HepG2 (cell line): ENCODE measurements at regions not wholly inside any gene's neighbourhood (a gene's known extent, or its start where the extent isn't known, plus 50 kb on each side); places are given as distances from the start of the nearest gene placed in this dataset.

Source experiments
- BRCA1 ChIP-seq: sonication (generic); formaldehyde crosslinking; IDR thresholded peaks from 2 replicates; pipeline ENCODE4 v1.4.0; 2020; ENCODE audit warnings: missing genetic modification reagents
- CEBPB ChIP-seq: IDR thresholded peaks from 2 replicates; pipeline ENCODE4 v1.6.1; 2011; ENCODE audit warnings: low read depth, low read length, improper control_type of control experiment, borderline replicate concordance
- CHD4 ChIP-seq: fragments of 200-600 bp; sonication (generic); IDR thresholded peaks from 2 replicates; pipeline ENCODE4 v1.7.0; 2017; ENCODE audit warnings: mild to moderate bottlenecking, low read length, borderline replicate concordance
- SIN3A ChIP-seq: IDR thresholded peaks from 2 replicates; pipeline ENCODE4 v1.6.1; 2011; ENCODE audit warnings: low read depth, mild to moderate bottlenecking, control low read depth, low read length, borderline replicate concordance
- SNAI1 ChIP-seq: sonication (generic); formaldehyde crosslinking; IDR thresholded peaks from 2 replicates; pipeline ENCODE4 v1.5.0; 2020; ENCODE audit warnings: mild to moderate bottlenecking, missing genetic modification reagents, borderline replicate concordance
- TP53 ChIP-seq: sonication (generic); formaldehyde crosslinking; conservative IDR thresholded peaks from 2 replicates; pipeline ENCODE4 v1.4.0; 2020; ENCODE audit warnings: missing genetic modification reagents
- ZNF720 ChIP-seq: sonication (generic); formaldehyde crosslinking; IDR thresholded peaks from 2 replicates; pipeline ENCODE4 v1.4.0; 2020; ENCODE audit warnings: missing genetic modification reagents
- TF ChIP-seq, protein P1 (sequence below): sonication (generic); formaldehyde crosslinking; IDR thresholded peaks from 2 replicates; pipeline ENCODE4 v1.4.0; 2020; ENCODE audit warnings: missing genetic modification reagents
- TF ChIP-seq, protein P2 (sequence below): sonication (generic); formaldehyde crosslinking; IDR thresholded peaks from 2 replicates; pipeline ENCODE4 v1.4.0; 2020; ENCODE audit warnings: missing genetic modification reagents, borderline replicate concordance
- TF ChIP-seq, protein P3 (sequence below): sonication (generic); formaldehyde crosslinking; conservative IDR thresholded peaks from 2 replicates; pipeline ENCODE4 v1.4.0; 2020; ENCODE audit warnings: missing genetic modification reagents

DNA sequence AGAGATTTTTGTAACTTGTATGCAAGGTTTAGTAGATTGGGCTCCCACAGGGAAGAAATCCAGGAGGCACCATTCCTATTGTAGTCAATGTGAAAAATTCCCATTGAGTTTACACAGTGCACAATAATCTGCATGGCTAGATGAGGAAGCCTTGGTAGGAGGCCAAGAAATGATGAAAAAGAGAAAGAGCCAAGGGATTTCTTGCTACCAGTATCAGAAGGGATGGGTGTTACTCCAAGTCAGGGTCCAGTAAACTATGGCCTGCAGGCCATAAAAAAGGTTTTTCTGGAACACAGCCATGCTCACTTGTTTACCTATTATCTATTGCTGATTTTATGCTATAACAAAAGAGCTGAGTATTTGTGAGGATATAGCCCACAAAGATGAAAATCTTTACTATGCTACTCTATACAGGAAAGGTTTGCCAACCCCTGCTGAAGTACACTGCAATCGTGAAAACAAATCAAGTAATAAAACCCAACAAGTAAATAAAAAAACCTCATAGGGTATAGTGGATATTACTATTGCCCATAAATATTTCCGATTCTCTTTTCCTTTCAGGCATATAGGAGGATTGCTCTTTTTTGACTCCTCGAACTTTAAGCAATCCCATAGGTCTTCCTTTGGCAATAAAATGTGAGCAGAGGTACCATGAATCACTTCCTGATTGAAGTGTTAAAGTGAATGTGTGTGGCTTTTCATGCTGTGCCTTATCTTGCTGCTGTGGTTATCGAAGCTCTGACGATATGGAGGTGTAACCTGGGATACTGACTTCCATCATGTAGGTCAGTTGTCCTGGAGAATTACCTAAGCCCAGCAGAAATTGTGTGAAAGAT, 256.3 kb upstream of the MAGI2 start:
- TF ChIP-seq SIN3A = no peak
- TF ChIP-seq TP53 (CRISPR knock-in tag) = no peak
- TF ChIP-seq, protein P1, sequence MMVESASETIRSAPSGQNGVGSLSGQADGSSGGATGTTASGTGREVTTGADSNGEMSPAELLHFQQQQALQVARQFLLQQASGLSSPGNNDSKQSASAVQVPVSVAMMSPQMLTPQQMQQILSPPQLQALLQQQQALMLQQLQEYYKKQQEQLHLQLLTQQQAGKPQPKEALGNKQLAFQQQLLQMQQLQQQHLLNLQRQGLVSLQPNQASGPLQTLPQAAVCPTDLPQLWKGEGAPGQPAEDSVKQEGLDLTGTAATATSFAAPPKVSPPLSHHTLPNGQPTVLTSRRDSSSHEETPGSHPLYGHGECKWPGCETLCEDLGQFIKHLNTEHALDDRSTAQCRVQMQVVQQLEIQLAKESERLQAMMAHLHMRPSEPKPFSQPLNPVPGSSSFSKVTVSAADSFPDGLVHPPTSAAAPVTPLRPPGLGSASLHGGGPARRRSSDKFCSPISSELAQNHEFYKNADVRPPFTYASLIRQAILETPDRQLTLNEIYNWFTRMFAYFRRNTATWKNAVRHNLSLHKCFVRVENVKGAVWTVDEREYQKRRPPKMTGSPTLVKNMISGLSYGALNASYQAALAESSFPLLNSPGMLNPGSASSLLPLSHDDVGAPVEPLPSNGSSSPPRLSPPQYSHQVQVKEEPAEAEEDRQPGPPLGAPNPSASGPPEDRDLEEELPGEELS (CRISPR knock-in tag) = no peak
- TF ChIP-seq, protein P2, sequence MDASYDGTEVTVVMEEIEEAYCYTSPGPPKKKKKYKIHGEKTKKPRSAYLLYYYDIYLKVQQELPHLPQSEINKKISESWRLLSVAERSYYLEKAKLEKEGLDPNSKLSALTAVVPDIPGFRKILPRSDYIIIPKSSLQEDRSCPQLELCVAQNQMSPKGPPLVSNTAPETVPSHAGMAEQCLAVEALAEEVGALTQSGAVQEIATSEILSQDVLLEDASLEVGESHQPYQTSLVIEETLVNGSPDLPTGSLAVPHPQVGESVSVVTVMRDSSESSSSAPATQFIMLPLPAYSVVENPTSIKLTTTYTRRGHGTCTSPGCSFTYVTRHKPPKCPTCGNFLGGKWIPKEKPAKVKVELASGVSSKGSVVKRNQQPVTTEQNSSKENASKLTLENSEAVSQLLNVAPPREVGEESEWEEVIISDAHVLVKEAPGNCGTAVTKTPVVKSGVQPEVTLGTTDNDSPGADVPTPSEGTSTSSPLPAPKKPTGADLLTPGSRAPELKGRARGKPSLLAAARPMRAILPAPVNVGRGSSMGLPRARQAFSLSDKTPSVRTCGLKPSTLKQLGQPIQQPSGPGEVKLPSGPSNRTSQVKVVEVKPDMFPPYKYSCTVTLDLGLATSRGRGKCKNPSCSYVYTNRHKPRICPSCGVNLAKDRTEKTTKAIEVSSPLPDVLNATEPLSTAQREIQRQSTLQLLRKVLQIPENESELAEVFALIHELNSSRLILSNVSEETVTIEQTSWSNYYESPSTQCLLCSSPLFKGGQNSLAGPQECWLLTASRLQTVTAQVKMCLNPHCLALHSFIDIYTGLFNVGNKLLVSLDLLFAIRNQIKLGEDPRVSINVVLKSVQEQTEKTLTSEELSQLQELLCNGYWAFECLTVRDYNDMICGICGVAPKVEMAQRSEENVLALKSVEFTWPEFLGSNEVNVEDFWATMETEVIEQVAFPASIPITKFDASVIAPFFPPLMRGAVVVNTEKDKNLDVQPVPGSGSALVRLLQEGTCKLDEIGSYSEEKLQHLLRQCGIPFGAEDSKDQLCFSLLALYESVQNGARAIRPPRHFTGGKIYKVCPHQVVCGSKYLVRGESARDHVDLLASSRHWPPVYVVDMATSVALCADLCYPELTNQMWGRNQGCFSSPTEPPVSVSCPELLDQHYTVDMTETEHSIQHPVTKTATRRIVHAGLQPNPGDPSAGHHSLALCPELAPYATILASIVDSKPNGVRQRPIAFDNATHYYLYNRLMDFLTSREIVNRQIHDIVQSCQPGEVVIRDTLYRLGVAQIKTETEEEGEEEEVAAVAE (CRISPR knock-in tag) = no peak
- TF ChIP-seq CHD4 = no peak
- TF ChIP-seq, protein P3, sequence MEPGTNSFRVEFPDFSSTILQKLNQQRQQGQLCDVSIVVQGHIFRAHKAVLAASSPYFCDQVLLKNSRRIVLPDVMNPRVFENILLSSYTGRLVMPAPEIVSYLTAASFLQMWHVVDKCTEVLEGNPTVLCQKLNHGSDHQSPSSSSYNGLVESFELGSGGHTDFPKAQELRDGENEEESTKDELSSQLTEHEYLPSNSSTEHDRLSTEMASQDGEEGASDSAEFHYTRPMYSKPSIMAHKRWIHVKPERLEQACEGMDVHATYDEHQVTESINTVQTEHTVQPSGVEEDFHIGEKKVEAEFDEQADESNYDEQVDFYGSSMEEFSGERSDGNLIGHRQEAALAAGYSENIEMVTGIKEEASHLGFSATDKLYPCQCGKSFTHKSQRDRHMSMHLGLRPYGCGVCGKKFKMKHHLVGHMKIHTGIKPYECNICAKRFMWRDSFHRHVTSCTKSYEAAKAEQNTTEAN = no peak
- no peak for TF ChIP-seq SNAI1 (CRISPR knock-in tag)
- no peak for TF ChIP-seq CEBPB
- no peak for TF ChIP-seq BRCA1 (CRISPR knock-in tag)
- TF ChIP-seq ZNF720 = no peak
